ENCODE measurements at regions not wholly inside any gene's neighbourhood (a gene's known extent, or its start where the extent isn't known, plus 50 kb on each side); places are given as distances from the start of the nearest gene placed in this dataset.

GRCh38 chr6:68237205-68237604 is 397.9 kb upstream of the ADGRB3 start:
- no peaks in the 10 kb centered on the region for H3K9me3 ChIP-seq (replicated peaks in 1 of 3)
- 65 to 90% (median 75%) methylated on average over 6 of the region's 6 CpGs for WGBS, 4 donors
- intact Hi-C loops (cut with DNase I) = no loop called here
- no peaks in the 10 kb centered on the region for H3K27me3 ChIP-seq
- no peak overlapping the region for H3K4me3 ChIP-seq
- H3K27ac ChIP-seq = no peak overlapping the region
- no peak for DNase-seq
- no peaks in the 10 kb centered on the region for H3K4me1 ChIP-seq (replicated peaks in 1 of 2)
- no peak for TF ChIP-seq POLR2A (IDR thresholded peaks at IDR 0.05)
- TF ChIP-seq, protein P1, sequence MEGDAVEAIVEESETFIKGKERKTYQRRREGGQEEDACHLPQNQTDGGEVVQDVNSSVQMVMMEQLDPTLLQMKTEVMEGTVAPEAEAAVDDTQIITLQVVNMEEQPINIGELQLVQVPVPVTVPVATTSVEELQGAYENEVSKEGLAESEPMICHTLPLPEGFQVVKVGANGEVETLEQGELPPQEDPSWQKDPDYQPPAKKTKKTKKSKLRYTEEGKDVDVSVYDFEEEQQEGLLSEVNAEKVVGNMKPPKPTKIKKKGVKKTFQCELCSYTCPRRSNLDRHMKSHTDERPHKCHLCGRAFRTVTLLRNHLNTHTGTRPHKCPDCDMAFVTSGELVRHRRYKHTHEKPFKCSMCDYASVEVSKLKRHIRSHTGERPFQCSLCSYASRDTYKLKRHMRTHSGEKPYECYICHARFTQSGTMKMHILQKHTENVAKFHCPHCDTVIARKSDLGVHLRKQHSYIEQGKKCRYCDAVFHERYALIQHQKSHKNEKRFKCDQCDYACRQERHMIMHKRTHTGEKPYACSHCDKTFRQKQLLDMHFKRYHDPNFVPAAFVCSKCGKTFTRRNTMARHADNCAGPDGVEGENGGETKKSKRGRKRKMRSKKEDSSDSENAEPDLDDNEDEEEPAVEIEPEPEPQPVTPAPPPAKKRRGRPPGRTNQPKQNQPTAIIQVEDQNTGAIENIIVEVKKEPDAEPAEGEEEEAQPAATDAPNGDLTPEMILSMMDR (IDR thresholded peaks at IDR 0.05) = no peak
- H3K36me3 ChIP-seq (replicated peaks in 1 of 2) = no peaks in the 10 kb centered on the region

GRCh38 chr6:68235326-68235784 is 399.7 kb upstream of the ADGRB3 start:
- no peaks in the 10 kb centered on the region for H3K36me3 ChIP-seq (replicated peaks in 1 of 2)

DNA sequence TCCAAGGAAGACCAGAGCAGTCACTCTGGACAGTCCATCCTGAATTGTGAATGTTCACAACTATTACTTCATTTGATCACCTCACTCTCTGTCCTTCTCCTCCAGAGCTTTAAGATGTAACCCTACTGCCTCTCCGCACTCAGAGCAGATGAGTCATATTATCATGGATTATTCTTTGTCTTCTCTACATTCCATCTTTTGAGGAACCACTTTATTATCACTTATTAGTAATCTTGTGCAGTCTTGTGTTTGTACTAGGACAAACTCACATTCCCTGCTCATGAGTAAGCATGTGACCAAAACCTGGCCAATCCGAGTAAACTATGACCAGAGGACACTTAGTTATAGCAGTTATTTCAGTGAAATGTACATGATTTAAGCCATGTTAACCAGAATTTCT is 401.5 kb upstream of the ADGRB3 start:
- WGBS, 4 donors = 68 to 80% (median 74%) methylated on average over 2 of the region's 2 CpGs
- no peak overlapping the region for H3K27ac ChIP-seq
- H3K36me3 ChIP-seq (replicated peaks in 1 of 2) = no peaks in the 10 kb centered on the region
- no peak for DNase-seq
- H3K4me1 ChIP-seq (replicated peaks in 1 of 2) = no peaks in the 10 kb centered on the region
- TF ChIP-seq POLR2A (IDR thresholded peaks at IDR 0.05) = no peak
- TF ChIP-seq, protein P1 (IDR thresholded peaks at IDR 0.05) = no peak
- no peaks in the 10 kb centered on the region for H3K9me3 ChIP-seq (replicated peaks in 1 of 3)
- intact Hi-C loops (cut with DNase I) = no loop called here
- no peaks in the 10 kb centered on the region for H3K27me3 ChIP-seq
- no peak overlapping the region for H3K4me3 ChIP-seq

More at GRCh38 chr6:68235326-68235784, 399.7 kb upstream of the ADGRB3 start:
- TF ChIP-seq, protein P1 (IDR thresholded peaks at IDR 0.05) = no peak
- no peak for TF ChIP-seq POLR2A (IDR thresholded peaks at IDR 0.05)
- no peak for DNase-seq
- H3K27ac ChIP-seq = no peak overlapping the region
- H3K9me3 ChIP-seq (replicated peaks in 1 of 3) = no peaks in the 10 kb centered on the region
- intact Hi-C loops (cut with DNase I) = no loop called here
- no peak overlapping the region for H3K4me3 ChIP-seq
- H3K4me1 ChIP-seq (replicated peaks in 1 of 2) = no peaks in the 10 kb centered on the region
- H3K27me3 ChIP-seq = no peaks in the 10 kb centered on the region
- 0 to 22% (median 15%) methylated on average over 1 of the region's 1 CpG for WGBS, 4 donors

DNA sequence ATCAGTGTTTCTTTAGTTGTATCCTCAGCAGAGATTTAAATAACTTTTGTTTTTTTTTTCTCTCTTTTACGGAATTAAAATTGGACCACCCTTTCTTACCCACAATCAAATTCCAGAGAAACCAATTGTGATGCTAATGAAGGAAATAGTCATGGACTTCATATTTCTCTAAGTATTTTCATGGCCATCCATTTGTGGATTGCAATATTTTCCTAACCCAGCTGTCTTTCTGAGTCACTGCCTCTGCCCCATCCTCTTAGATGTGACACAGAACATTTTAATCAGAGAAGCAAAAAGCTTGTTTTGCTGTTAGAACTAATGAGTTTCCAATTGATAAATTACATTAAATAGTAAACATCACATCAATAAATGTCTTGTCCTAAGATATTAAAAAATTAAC is 405.5 kb upstream of the ADGRB3 start:
- intact Hi-C loops (cut with DNase I) = no loop called here
- DNase-seq = no peak
- Histone ChIP-seq H3K27me3 (no peaks in the 10 kb centered on the region), H3K4me3 (no peak overlapping the region), H3K36me3 (replicated peaks in 1 of 2) (no peaks in the 10 kb centered on the region), H3K4me1 (replicated peaks in 1 of 2) (no peaks in the 10 kb centered on the region), H3K9me3 (replicated peaks in 1 of 3) (peaks cover 0 to 4% (median 0%) of the 10 kb centered on the region in 3 donors), H3K27ac (no peak overlapping the region)
- TF ChIP-seq POLR2A (IDR thresholded peaks at IDR 0.05) = no peak
- TF ChIP-seq, protein P1 (IDR thresholded peaks at IDR 0.05) = no peak
- WGBS, 4 donors = 59 to 73% (median 65%) methylated on average over 1 of the region's 1 CpG
